ENCODE measurements at regions not wholly inside any gene's neighbourhood (a gene's known extent, or its start where the extent isn't known, plus 50 kb on each side); places are given as distances from the start of the nearest gene placed in this dataset.

DNA sequence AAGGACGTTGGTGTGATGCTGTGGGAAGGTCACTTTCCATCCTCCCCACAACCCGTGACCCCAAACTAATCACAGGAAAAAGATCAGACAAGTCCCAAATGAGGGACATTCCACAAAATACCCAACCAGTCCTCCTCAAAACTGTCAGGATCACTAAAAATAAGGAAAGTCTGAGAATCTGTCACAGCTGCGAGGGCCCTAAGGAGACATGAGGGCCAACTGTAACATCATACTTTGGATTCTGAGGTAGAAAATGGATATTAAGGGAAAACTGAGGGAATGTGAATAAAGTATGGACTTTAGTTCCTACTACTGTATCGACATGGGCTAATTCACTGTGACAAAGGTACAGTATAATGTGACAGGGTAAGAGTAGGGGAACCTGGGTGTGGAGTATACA is 85.1 kb upstream of the FAM20C start:
- Histone ChIP-seq H3K56ac (replicated peaks; ENCODE audit: insufficient read length, low read depth, low read length) (no peak overlapping the region), H2BK20ac (ENCODE audit: low read length) (no peak overlapping the region), H4K20me1 (replicated peaks in 1 of 2; ENCODE audit: control insufficient read depth in 1 of 2, insufficient read depth in 2 of 2, low read length in 2 of 2) (peaks cover 0 to 2% of the 10 kb centered on the region in 2 experiments), H3K79me2 (ENCODE audit: control insufficient read depth in 1 of 2, insufficient read depth in 2 of 2, low read length in 2 of 2) (no peaks in the 10 kb centered on the region), H3K4me3 (ENCODE audit: extremely low read depth in 1 of 4, insufficient read depth in 2 of 4, low read depth in 3 of 4, low read length in 4 of 4) (no peak overlapping the region), H3K4ac (replicated peaks; ENCODE audit: insufficient read length, low read depth, low read length) (no peak overlapping the region), H3K23me2 (ENCODE audit: low read depth, low read length) (0 out of 2 replicates have a peak, but pooled peaks cover 3% of the 10 kb centered on the region), H3K23ac (ENCODE audit: insufficient read length) (no peak overlapping the region), H2BK120ac (replicated peaks; ENCODE audit: low read depth, low read length) (no peak overlapping the region), H3K9me3 (ENCODE audit: insufficient read depth in 2 of 2, low read depth in 1 of 2, low read length in 1 of 2) (no peaks in the 10 kb centered on the region), H3K4me2 (ENCODE audit: insufficient read depth in 1 of 2, low read depth in 2 of 2, low read length in 2 of 2) (no peak overlapping the region), H3K14ac (ENCODE audit: insufficient read length) (no peak overlapping the region), H3K4me1 (replicated peaks in 1 of 4; ENCODE audit: control insufficient read depth in 3 of 4, insufficient read depth in 4 of 4, low read length in 3 of 4) (peaks cover 0 to 2% (median 0%) of the 10 kb centered on the region in 4 experiments; a peak in 2 of 7 replicates), H3K18ac (ENCODE audit: extremely low read depth, low read length) (no peak overlapping the region), H4K91ac (replicated peaks; ENCODE audit: insufficient read length, low read length) (no peak overlapping the region), H2BK12ac (ENCODE audit: low read depth, low read length) (0 out of 2 replicates have a peak overlapping the region, but pooled peaks have one; percentile 22), H3K27ac (ENCODE audit: low read depth, low read length) (no peak overlapping the region), H2AFZ (ENCODE audit: low read length) (no peak overlapping the region), H3K79me1 (ENCODE audit: low read depth, low read length) (peaks cover 2% of the 10 kb centered on the region; the same call in 1 of the 2 replicates), H3K9ac (replicated peaks in 1 of 4; ENCODE audit: extremely low read depth in 1 of 4, low read depth in 3 of 4, low read length in 3 of 4) (no peak overlapping the region), H3K27me3 (replicated peaks in 1 of 4; ENCODE audit: control insufficient read depth in 3 of 4, extremely low read depth in 1 of 4, insufficient read depth in 3 of 4, low read length in 3 of 4) (no peaks in the 10 kb centered on the region), H3K36me3 (ENCODE audit: control insufficient read depth in 2 of 4, insufficient read depth in 4 of 4, low read length in 3 of 4) (no peaks in the 10 kb centered on the region), H4K8ac (ENCODE audit: extremely low read depth, insufficient read depth, low read length) (no peak overlapping the region), H2BK5ac (ENCODE audit: low read depth, low read length) (no peak overlapping the region), H4K5ac (ENCODE audit: insufficient read length, low read depth, low read length) (no peak overlapping the region), H2AK5ac (ENCODE audit: low read depth, low read length) (no peak overlapping the region), H2BK15ac (ENCODE audit: low read length) (no peak overlapping the region)
- no peak for FAIRE-seq
- no peak for TF ChIP-seq RAD21 (IDR thresholded peaks at IDR 0.05 in 1 of 2, conservative IDR thresholded peaks at IDR 0.05 in 1 of 2; ENCODE audit: low read depth in 2 of 2, low read length in 2 of 2)
- ChIA-PET POLR2A (ENCODE audit: partially characterized antibody) (no interaction called here), CTCF (ENCODE audit: partially characterized antibody) (interaction anchor here (0.7 kb wide), 2 partner anchors 17 to 226 kb away, joined by 3 read pairs; no protein-coding TSS in a partner anchor)
- WGBS, 2 experiments (ENCODE audit: extremely low coverage in 1 of 2, insufficient coverage in 1 of 2, insufficient read length in 1 of 2, insufficient replicate concordance in 2 of 2, low coverage in 1 of 2, low lambda C conversion rate in 2 of 2, missing lambda C conversion rate in 1 of 2): 90% methylated on average over 4 of the region's 4 CpGs; no CpG with 5 or more reads in 1 of the 2 experiments
- DNase-seq (ENCODE audit: low read depth in 1 of 2, low spot score in 2 of 2): no peak

All from H1 (cell line).